IPS DF 6.9 (cell line): ENCODE measurements at regions not wholly inside any gene's neighbourhood (a gene's known extent, or its start where the extent isn't known, plus 50 kb on each side); places are given as distances from the start of the nearest gene placed in this dataset.

Source experiments
- DNase-seq: peaks from one replicate; pipeline ENCODE4 v3.0.0-alpha.2; 2013; ENCODE audit warnings: low read depth, low spot score
- H3K27ac ChIP-seq: one replicate; pipeline ENCODE4 v1.5.1; 2013; ENCODE audit warnings: low read length, control low read depth
- H3K27me3 ChIP-seq: 2 replicates; pipeline ENCODE4 v1.6.1; 2013; ENCODE audit warnings: mild to moderate bottlenecking, low read length; ENCODE audit not compliant: control insufficient read depth, insufficient read depth
- H3K36me3 ChIP-seq: 2 replicates; pipeline ENCODE4 v1.6.1; 2013; ENCODE audit warnings: low read length; ENCODE audit not compliant: control insufficient read depth, insufficient read depth
- H3K4me1 ChIP-seq: 2 replicates; pipeline ENCODE4 v1.6.1; 2013; ENCODE audit warnings: low read length; ENCODE audit not compliant: control insufficient read depth, insufficient read depth
- H3K4me3 ChIP-seq: 2 replicates; pipeline ENCODE4 v1.5.1; 2013; ENCODE audit warnings: mild to moderate bottlenecking, low read length
- H3K9me3 ChIP-seq: 2 replicates; pipeline ENCODE4 v1.6.1; 2013; ENCODE audit warnings: low read length, inconsistent platforms; ENCODE audit not compliant: control insufficient read depth, insufficient read depth
- WGBS: extraction: QIAGEN DNeasy Blood & Tissue Kit; methylation state at CpG from one replicate; pipeline ENCODE4 v1.1.7; 2013; ENCODE audit warnings: mixed read lengths, missing lambda C conversion rate; ENCODE audit not compliant: insufficient read length, insufficient coverage; 5-methylcytosine and 5-hydroxymethylcytosine counted together

DNA sequence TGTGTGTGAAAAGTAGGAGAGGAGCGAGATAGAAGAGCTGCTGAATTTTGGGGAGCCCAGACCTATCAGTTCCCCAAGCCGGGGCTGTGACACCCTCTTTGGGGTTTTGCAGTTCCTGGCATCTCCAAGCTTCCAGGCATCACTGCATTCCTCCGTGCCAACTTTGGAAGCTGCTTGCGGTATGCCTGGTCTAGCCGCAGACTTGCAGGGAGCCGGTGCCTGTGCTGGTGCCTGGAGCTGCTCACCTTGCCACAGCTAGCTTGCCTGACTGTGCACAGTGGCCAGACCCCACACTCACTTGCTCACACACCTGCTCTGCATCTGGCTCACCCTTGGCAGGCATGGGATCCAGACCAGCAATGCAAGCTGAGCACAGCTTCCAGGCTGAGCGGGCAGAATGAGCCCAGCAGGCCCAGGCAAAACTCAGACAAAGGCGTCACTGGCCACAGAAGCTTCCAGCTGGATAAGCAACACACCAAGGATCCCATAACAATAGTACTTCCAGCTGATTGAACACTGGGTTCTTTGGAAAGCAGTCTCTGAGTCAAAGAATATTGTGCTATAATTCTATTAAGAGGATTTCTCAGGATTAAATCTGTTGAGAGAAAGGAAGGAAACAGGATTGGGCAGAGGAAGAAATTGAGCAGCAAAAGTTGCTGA, 390.9 kb downstream of the TEX13C start:
- no peak for DNase-seq
- Histone ChIP-seq H3K9me3 (no peaks in the 10 kb centered on the region), H3K27me3 (no peaks in the 10 kb centered on the region), H3K4me3 (no peak overlapping the region), H3K36me3 (no peaks in the 10 kb centered on the region), H3K4me1 (no peaks in the 10 kb centered on the region), H3K27ac (no peak overlapping the region)
- no CpG with 5 or more reads among the region's 8 CpGs for WGBS

DNA sequence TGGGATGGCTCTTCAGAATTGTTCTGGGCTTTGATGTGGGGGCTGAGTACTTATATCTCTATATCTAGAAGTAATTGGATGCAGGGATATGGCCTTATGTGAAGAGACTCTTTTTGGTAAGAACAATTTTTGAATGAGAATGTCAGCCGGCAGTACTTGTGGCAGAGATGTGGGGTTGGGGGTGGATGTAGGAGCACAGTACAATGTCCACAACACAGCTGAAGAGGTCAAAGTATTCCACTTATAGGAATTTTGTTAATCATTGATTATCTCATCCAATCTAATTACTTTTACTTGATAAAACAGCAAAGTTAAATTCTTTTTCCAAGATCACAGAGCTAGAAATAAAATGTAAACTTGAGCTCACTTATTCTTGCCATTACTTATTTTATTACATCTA, 391.4 kb downstream of the TEX13C start:
- H3K27me3 ChIP-seq: no peaks in the 10 kb centered on the region
- no CpG with 5 or more reads among the region's 1 CpG for WGBS

DNA sequence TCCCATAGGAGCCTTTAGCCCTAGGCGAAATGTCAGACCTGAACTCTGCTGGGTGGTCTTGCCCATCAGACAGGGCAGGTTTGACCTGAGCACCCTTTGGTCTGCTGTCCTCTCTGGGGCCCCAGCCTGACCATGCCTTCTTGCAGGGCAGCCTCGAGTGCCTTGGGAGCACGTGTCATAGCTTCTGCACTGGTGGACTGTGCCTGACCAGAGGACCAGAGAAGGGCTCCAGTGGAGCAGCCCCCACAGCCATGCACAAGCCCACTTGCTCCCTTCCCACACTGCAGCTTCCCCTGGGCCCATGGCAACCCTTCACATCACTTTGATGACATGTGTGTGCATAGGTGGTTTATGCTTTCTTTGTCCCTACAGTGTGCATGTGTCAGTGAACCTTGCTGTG, 394.0 kb downstream of the TEX13C start:
- no CpG with 5 or more reads among the region's 3 CpGs for WGBS
- DNase-seq: no peak
- H3K4me3 ChIP-seq: no peak overlapping the region
- no peaks in the 10 kb centered on the region for H3K27me3 ChIP-seq
- no peaks in the 10 kb centered on the region for H3K4me1 ChIP-seq
- no peak overlapping the region for H3K27ac ChIP-seq
- H3K36me3 ChIP-seq: no peaks in the 10 kb centered on the region
- no peaks in the 10 kb centered on the region for H3K9me3 ChIP-seq

More for the DNA sequence above, 391.4 kb downstream of the TEX13C start:
- no peaks in the 10 kb centered on the region for H3K4me1 ChIP-seq
- no peak overlapping the region for H3K27ac ChIP-seq
- H3K9me3 ChIP-seq: no peaks in the 10 kb centered on the region
- H3K36me3 ChIP-seq: no peaks in the 10 kb centered on the region
- no peak overlapping the region for H3K4me3 ChIP-seq
- no peak for DNase-seq

DNA sequence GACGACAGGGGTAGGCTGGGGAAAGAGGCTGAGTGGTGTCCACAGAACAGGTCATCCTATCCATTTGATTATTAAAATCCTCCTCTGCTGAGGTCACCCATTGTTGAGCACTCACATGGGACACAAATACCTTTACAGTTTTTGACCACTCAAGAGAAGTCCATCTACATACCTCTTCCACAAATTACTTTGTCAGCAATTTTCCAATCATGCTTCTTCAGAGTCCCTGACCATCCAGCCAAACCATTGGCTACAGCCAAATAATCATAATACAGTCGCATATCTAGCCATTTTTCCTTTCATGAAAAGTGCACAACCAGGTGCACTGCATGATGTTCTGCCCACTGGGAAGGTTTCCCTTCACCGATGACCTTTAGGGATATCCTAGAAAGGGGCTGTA, 407.4 kb downstream of the TEX13C start:
- no peak for DNase-seq
- no peaks in the 10 kb centered on the region for H3K4me1 ChIP-seq
- H3K9me3 ChIP-seq: no peaks in the 10 kb centered on the region
- no peaks in the 10 kb centered on the region for H3K27me3 ChIP-seq
- H3K36me3 ChIP-seq: no peaks in the 10 kb centered on the region
- H3K4me3 ChIP-seq: no peak overlapping the region
- no CpG with 5 or more reads among the region's 3 CpGs for WGBS
- no peak overlapping the region for H3K27ac ChIP-seq

DNA sequence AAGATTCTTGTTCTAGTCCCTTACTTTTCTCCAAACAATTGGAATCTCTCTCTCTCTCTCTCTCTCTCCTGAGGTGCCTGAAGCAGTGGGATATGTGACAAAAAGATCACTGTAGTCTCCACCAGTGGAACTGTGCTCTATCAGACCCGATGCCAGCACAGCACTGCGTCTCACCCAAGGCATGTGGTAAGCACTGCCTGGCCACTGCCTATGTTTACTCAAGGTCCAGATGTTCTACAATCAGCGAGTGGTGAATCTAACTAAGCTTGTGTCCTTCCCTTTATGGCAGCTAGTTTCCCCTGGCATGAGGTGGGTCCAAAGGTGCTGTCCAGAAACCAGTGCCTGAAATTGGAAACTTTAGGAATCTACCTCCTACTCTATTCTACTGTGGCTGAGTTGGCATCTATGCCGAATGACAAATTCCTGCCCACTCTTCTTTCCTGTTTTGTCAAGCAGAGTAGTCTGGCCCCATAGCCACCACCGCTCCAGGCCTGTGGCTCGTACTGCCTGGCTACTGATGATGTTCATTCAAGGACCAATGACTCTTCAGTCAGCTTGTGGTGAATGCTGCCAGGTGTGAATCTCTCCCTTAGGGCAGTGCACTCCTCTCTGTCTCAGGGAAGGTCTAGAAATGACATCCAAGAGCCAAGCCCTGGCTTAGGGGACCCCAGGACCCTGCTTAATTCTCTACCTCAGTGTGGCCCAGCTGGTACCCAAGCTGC, 416.5 kb downstream of the TEX13C start:
- no peak for DNase-seq
- WGBS: no CpG with 5 or more reads among the region's 6 CpGs

DNA sequence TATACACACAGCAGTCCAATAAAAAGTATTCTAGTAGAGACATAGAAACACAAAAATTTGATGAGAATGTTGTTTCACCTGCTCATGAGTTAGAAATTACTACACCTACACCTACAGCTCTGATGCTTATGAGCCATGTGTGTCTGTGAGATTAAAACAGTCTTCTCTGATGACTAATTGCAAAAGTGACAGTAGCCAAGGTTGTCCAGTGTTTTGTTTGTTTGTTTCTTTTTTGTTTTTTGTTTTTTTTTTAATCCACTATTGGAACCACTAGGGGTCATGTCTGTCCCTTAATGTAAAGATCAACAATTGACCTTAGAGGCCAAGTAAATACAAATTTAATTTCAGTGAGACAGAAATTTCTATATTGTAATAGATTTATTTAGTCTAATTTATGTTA, 423.1 kb downstream of the TEX13C start:
- Histone ChIP-seq H3K4me3 (no peak overlapping the region), H3K36me3 (no peaks in the 10 kb centered on the region), H3K4me1 (no peaks in the 10 kb centered on the region), H3K9me3 (no peaks in the 10 kb centered on the region), H3K27ac (no peak overlapping the region), H3K27me3 (no peaks in the 10 kb centered on the region)
- no peak for DNase-seq

More for the DNA sequence above, 416.5 kb downstream of the TEX13C start:
- Histone ChIP-seq H3K4me1 (no peaks in the 10 kb centered on the region), H3K9me3 (no peaks in the 10 kb centered on the region), H3K36me3 (no peaks in the 10 kb centered on the region), H3K27ac (no peak overlapping the region), H3K27me3 (no peaks in the 10 kb centered on the region), H3K4me3 (no peak overlapping the region)

DNA sequence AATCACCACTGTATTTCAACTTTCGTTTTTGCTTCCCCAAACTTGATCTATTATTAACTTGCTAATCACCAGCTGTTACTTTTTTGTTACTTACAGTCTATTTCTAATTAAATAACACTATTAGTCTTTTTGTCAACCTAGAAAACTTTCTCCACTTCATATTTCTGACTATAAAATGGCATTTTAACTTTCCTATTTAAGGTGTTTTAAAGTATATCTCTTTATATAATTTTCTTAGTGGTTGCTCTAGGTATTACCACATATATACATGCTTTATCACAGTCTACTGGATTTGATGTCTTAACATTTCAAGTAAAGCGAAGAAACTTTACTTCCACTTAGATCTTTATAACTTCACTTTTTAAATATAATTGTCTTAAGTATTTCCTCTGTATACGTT, 421.2 kb downstream of the DCAF12L2 start:
- no peak for DNase-seq
- Histone ChIP-seq H3K27me3 (no peaks in the 10 kb centered on the region), H3K9me3 (no peaks in the 10 kb centered on the region), H3K4me1 (no peaks in the 10 kb centered on the region), H3K27ac (no peak overlapping the region), H3K4me3 (no peak overlapping the region), H3K36me3 (no peaks in the 10 kb centered on the region)
- no CpG with 5 or more reads among the region's 3 CpGs for WGBS

DNA sequence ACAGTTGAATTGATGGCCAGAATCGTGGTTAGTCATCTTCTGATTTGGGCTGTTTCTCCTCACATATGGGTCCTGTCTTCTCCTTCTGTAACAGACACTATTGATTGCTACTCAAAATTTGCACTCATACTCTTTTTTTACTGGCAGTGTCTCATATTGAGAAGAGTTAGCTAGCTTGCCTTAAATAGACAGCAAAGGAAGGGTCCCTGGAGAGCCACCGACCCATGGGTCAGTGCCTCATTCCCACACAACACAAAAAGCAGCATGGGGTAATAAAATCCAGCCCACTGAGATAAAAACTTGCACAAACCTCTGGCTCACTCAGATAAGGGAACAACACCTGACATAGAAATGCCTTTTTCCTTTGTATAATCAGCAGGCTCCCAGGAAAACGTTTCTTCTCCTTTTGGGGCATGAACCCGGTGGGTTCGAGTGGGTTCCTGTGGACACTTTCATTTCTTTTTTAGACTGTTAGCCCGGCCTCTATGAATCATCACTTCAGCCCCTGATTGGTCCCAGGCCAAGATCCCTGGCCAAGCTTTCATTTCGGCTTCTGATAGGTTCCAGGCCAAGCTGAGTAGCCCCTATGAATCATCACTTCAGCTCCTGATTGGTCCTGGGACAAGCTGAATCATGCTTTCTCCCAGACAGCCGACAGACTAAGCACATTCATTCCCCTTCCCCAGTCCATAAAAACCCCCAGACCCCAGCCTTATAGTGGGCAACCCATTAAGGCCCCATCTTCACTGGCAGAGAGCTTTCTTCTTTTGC, 408.1 kb downstream of the DCAF12L2 start:
- no peak for DNase-seq
- Histone ChIP-seq H3K27ac (no peak overlapping the region), H3K4me1 (no peaks in the 10 kb centered on the region), H3K9me3 (no peaks in the 10 kb centered on the region), H3K27me3 (no peaks in the 10 kb centered on the region), H3K4me3 (no peak overlapping the region), H3K36me3 (no peaks in the 10 kb centered on the region)
- WGBS: no CpG with 5 or more reads among the region's 8 CpGs

DNA sequence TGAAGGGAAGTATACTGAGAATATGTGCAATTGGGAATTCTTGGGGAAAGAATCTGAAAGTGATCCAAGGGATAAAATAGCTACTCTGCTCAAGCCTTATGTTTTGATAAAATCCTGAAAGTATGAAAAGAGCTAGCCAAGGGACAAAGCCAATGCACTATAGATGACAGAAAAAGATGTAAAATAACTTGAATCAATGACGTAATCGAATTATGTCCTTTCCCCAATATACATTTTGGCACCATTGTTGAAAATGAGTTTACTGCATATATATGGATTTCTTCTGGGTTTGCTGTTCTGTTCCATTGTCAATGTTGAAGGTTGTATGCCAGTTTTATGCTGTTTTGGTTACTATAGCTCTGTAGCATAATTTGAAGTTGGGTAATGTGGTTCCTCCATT, 407.3 kb downstream of the DCAF12L2 start:
- no peak overlapping the region for H3K27ac ChIP-seq
- no peak overlapping the region for H3K4me3 ChIP-seq
- DNase-seq: no peak
- H3K4me1 ChIP-seq: no peaks in the 10 kb centered on the region
- H3K36me3 ChIP-seq: no peaks in the 10 kb centered on the region
- H3K9me3 ChIP-seq: no peaks in the 10 kb centered on the region
- no CpG with 5 or more reads among the region's 2 CpGs for WGBS
- no peaks in the 10 kb centered on the region for H3K27me3 ChIP-seq

DNA sequence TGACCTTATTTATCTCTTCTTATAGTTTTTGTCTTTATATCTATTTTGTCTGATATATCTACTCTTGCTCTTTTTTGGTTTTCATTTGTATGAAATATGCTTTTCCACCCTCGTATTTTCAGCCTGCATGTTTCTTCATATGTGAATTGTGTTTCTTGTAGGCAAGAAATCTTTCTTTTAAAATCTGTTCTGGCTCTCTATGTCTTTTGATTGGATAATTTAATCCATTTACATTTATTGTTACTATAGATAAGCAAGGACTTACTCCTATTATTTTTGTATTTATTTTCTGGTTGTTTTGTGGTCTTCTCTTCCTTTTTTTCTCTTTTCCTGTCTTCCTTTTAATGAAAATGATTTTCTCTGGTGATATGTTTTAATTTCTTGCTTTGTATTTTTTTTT, 403.1 kb downstream of the DCAF12L2 start:
- no peak for DNase-seq
- no peak overlapping the region for H3K27ac ChIP-seq
- H3K36me3 ChIP-seq: no peaks in the 10 kb centered on the region
- no peaks in the 10 kb centered on the region for H3K9me3 ChIP-seq
- no peak overlapping the region for H3K4me3 ChIP-seq
- H3K27me3 ChIP-seq: no peaks in the 10 kb centered on the region
- WGBS: no CpG with 5 or more reads among the region's 1 CpG
- H3K4me1 ChIP-seq: no peaks in the 10 kb centered on the region
